ENCODE measurements at regions not wholly inside any gene's neighbourhood (a gene's known extent, or its start where the extent isn't known, plus 50 kb on each side); places are given as distances from the start of the nearest gene placed in this dataset.

- TF ChIP-seq EZH2phosphoT487 (IDR thresholded peaks at IDR 0.05; ENCODE audit: low read length) (no peak), EZH2 (optimal IDR thresholded peaks at IDR 0.05; ENCODE audit: low read depth, low read length) (no peak), CTCF (IDR thresholded peaks at IDR 0.05; ENCODE audit: low read length) (no peak)
These were observed 134.0 kb downstream of the DIO2 start for GRCh38 chr14:80077262-80077661.
